Activated CD4-positive, alpha-beta T cell treated with anti-CD3 and anti-CD28 coated beads, Interleukin-2, amount 50 U/mL, for 24 hours (primary cell): ENCODE measurements at regions not wholly inside any gene's neighbourhood (a gene's known extent, or its start where the extent isn't known, plus 50 kb on each side); places are given as distances from the start of the nearest gene placed in this dataset.
"Not testable (repeated sequence)": the region's sequence is repeated elsewhere in the genome, so short reads cannot be mapped to it uniquely, and the experiment has no call there.

Experiments
- DNase-seq, 2 donors: peaks; one replicate each; pipeline ENCODE4 v3.0.0-alpha.2; 2020; ENCODE audit warnings: low read depth in 1 of 2, low spot score in 1 of 2

- DNase-seq = no peak
Observed at GRCh38 chr4:27629532-27630225, 769.0 kb downstream of the STIM2 start.

GRCh38 chr4:27635936-27636913 is 775.6 kb downstream of the STIM2 start:
- no peak for DNase-seq

GRCh38 chr4:27638163-27638915 is 777.7 kb downstream of the STIM2 start:
- DNase-seq = no peak

- no peak for DNase-seq
Observed at GRCh38 chr4:27643101-27643500, 782.5 kb downstream of the STIM2 start.

- no peak for DNase-seq
Observed at GRCh38 chr4:27648416-27648815, 787.8 kb downstream of the STIM2 start.

GRCh38 chr4:27662426-27662825 is 801.8 kb downstream of the STIM2 start:
- DNase-seq = no peak

GRCh38 chr4:27666943-27667342 is 806.3 kb downstream of the STIM2 start:
- no peak for DNase-seq

- no peak for DNase-seq
Observed at GRCh38 chr4:27668001-27668400, 807.4 kb downstream of the STIM2 start.

GRCh38 chr4:27678027-27678426 is 817.4 kb downstream of the STIM2 start:
- DNase-seq = no peak

- peak in 1 of 2 donors; percentile 0 for DNase-seq
Observed at GRCh38 chr4:27684610-27685011, 824.0 kb downstream of the STIM2 start.

- DNase-seq = no peak
Observed at GRCh38 chr4:27685091-27685490, 824.5 kb downstream of the STIM2 start.

- DNase-seq = no peak
Observed at GRCh38 chr4:27685947-27686346, 825.3 kb downstream of the STIM2 start.

- no peak for DNase-seq
Observed at GRCh38 chr4:27692158-27692557, 831.5 kb downstream of the STIM2 start.

- no peak for DNase-seq
Observed at GRCh38 chr4:27692868-27693634, 832.4 kb downstream of the STIM2 start.

GRCh38 chr4:27696257-27696656 is 835.6 kb downstream of the STIM2 start:
- not testable (repeated sequence) for DNase-seq

- no peak for DNase-seq
Observed at GRCh38 chr4:27701606-27702005, 841.0 kb downstream of the STIM2 start.

GRCh38 chr4:27702730-27703431 is 842.2 kb downstream of the STIM2 start:
- no peak for DNase-seq

- DNase-seq = no peak
Observed at GRCh38 chr4:27703771-27704170, 843.1 kb downstream of the STIM2 start.

GRCh38 chr4:27711041-27711440 is 850.4 kb downstream of the STIM2 start:
- DNase-seq = no peak

- DNase-seq = no peak
Observed at GRCh38 chr4:27714073-27714472, 853.4 kb downstream of the STIM2 start.
